Vagina (tissue), 2 donors: ENCODE measurements at regions not wholly inside any gene's neighbourhood (a gene's known extent, or its start where the extent isn't known, plus 50 kb on each side); places are given as distances from the start of the nearest gene placed in this dataset.

ENCODE experiments used
- DNase-seq, 2 donors: peaks; one replicate each; pipeline ENCODE4 v3.0.0-alpha.2; 2017; ENCODE audit errors: extremely low spot score in 2 of 2
- H3K27ac ChIP-seq: fragments of 200-600 bp; sonication (generic); one replicate; pipeline ENCODE4 v1.5.1; 2019
- H3K27me3 ChIP-seq: fragments of 200-600 bp; sonication (generic); one replicate; pipeline ENCODE4 v1.5.1; 2019
- H3K36me3 ChIP-seq, 2 donors: fragments of 200-600 bp; sonication (generic); one replicate each; pipeline ENCODE4 v1.5.1; 2017 to 2019
- H3K4me1 ChIP-seq: fragments of 200-600 bp; sonication (generic); one replicate; pipeline ENCODE4 v1.5.1; 2019
- H3K4me3 ChIP-seq, 2 donors: fragments of 200-600 bp; sonication (generic); 1 replicate in 1 of 2; 2 replicates in 1 of 2; pipeline ENCODE4 v1.5.1; 2016 to 2019
- H3K9me3 ChIP-seq: fragments of 200-600 bp; sonication (generic); one replicate; pipeline ENCODE4 v1.5.1; 2019
- CTCF ChIP-seq, 3 experiments: fragments of 450-650 bp in 2 of 3; fragments of 200-600 bp in 1 of 3; sonication (generic) in 1 of 3; IDR thresholded peaks; one replicate each; pipeline ENCODE4 v1.5.1; 2017 to 2019; ENCODE audit warnings: antibody characterized with exemption in 3 of 3, mild to moderate bottlenecking in 2 of 3, moderate library complexity in 2 of 3
- POLR2A ChIP-seq, 2 donors: fragments of 450-650 bp; IDR thresholded peaks; one replicate each; pipeline ENCODE4 v1.6.1; 2017; ENCODE audit warnings: antibody characterized with exemption in 2 of 2, mild to moderate bottlenecking in 2 of 2, moderate library complexity in 2 of 2
- POLR2AphosphoS5 ChIP-seq, 2 donors: sonication (generic); formaldehyde crosslinking; IDR thresholded peaks; one replicate each; pipeline ENCODE4 v1.9.0; 2017; ENCODE audit warnings: antibody characterized with exemption in 2 of 2, mild to moderate bottlenecking in 2 of 2, low read depth in 1 of 2; ENCODE audit not compliant: insufficient read depth in 1 of 2
- intact Hi-C: fragments of 100-400 bp; cut with DNase I; formaldehyde crosslinking; loops from one replicate; pipeline ENCODE4 v1.15.1; 2023

- no peak overlapping the region for H3K27ac ChIP-seq
- no peak overlapping the region for H3K4me3 ChIP-seq
- DNase-seq, result no peak
- H3K27me3 ChIP-seq, result no peaks in the 10 kb centered on the region
- no peaks in the 10 kb centered on the region for H3K4me1 ChIP-seq
- no peaks in the 10 kb centered on the region for H3K9me3 ChIP-seq
- H3K36me3 ChIP-seq, result no peaks in the 10 kb centered on the region
- TF ChIP-seq POLR2AphosphoS5 (IDR thresholded peaks at IDR 0.05; ENCODE audit: insufficient read depth in 1 of 2, low read depth in 1 of 2), result no peak
- TF ChIP-seq POLR2A (IDR thresholded peaks at IDR 0.05), result no peak
- TF ChIP-seq CTCF (IDR thresholded peaks at IDR 0.05), result no peak
- intact Hi-C loops, result no loop called here
Observed at GRCh38 chr6:153591159-153591558, 447.9 kb upstream of the OPRM1 start.

GRCh38 chr6:153590411-153590810 lies 448.6 kb upstream of the OPRM1 start:
- Histone ChIP-seq H3K27ac (no peak overlapping the region), H3K27me3 (no peaks in the 10 kb centered on the region), H3K9me3 (no peaks in the 10 kb centered on the region), H3K4me1 (no peaks in the 10 kb centered on the region), H3K4me3 (no peak overlapping the region), H3K36me3 (no peaks in the 10 kb centered on the region)
- TF ChIP-seq POLR2AphosphoS5 (IDR thresholded peaks at IDR 0.05; ENCODE audit: insufficient read depth in 1 of 2, low read depth in 1 of 2), result no peak
- TF ChIP-seq POLR2A (IDR thresholded peaks at IDR 0.05), result no peak
- no peak for TF ChIP-seq CTCF (IDR thresholded peaks at IDR 0.05)
- DNase-seq, result no peak
- intact Hi-C loops, result no loop called here

- no peak overlapping the region for H3K27ac ChIP-seq
- TF ChIP-seq POLR2A (IDR thresholded peaks at IDR 0.05) (no peak), CTCF (IDR thresholded peaks at IDR 0.05) (no peak), POLR2AphosphoS5 (IDR thresholded peaks at IDR 0.05; ENCODE audit: insufficient read depth in 1 of 2, low read depth in 1 of 2) (no peak)
- no peaks in the 10 kb centered on the region for H3K9me3 ChIP-seq
- intact Hi-C loops, result no loop called here
- DNase-seq, result no peak
- H3K4me3 ChIP-seq, result no peak overlapping the region
- no peaks in the 10 kb centered on the region for H3K36me3 ChIP-seq
- H3K4me1 ChIP-seq, result no peaks in the 10 kb centered on the region
- no peaks in the 10 kb centered on the region for H3K27me3 ChIP-seq
Observed at GRCh38 chr6:153588330-153588729, 450.7 kb upstream of the OPRM1 start.

- H3K27me3 ChIP-seq, result no peaks in the 10 kb centered on the region
- H3K4me3 ChIP-seq, result no peak overlapping the region
- H3K9me3 ChIP-seq, result no peaks in the 10 kb centered on the region
- no peaks in the 10 kb centered on the region for H3K4me1 ChIP-seq
- intact Hi-C loops, result no loop called here
- H3K27ac ChIP-seq, result no peak overlapping the region
- DNase-seq, result no peak
- no peak for TF ChIP-seq POLR2A (IDR thresholded peaks at IDR 0.05)
- no peak for TF ChIP-seq POLR2AphosphoS5 (IDR thresholded peaks at IDR 0.05; ENCODE audit: insufficient read depth in 1 of 2, low read depth in 1 of 2)
- no peak for TF ChIP-seq CTCF (IDR thresholded peaks at IDR 0.05)
- no peaks in the 10 kb centered on the region for H3K36me3 ChIP-seq
Observed at GRCh38 chr6:153583685-153584084, 452.6 kb upstream of the RGS17 start.

- DNase-seq, result no peak
- no peak overlapping the region for H3K4me3 ChIP-seq
- H3K27me3 ChIP-seq, result no peaks in the 10 kb centered on the region
- intact Hi-C loops, result no loop called here
- no peak overlapping the region for H3K27ac ChIP-seq
- H3K9me3 ChIP-seq, result no peaks in the 10 kb centered on the region
- TF ChIP-seq POLR2AphosphoS5 (IDR thresholded peaks at IDR 0.05; ENCODE audit: insufficient read depth in 1 of 2, low read depth in 1 of 2), result no peak
- no peak for TF ChIP-seq POLR2A (IDR thresholded peaks at IDR 0.05)
- TF ChIP-seq CTCF (IDR thresholded peaks at IDR 0.05), result no peak
- H3K36me3 ChIP-seq, result no peaks in the 10 kb centered on the region
- no peaks in the 10 kb centered on the region for H3K4me1 ChIP-seq
Observed at GRCh38 chr6:153580776-153581175, 449.7 kb upstream of the RGS17 start.
